SK-N-SH (cell line): ENCODE measurements at regions not wholly inside any gene's neighbourhood (a gene's known extent, or its start where the extent isn't known, plus 50 kb on each side); places are given as distances from the start of the nearest gene placed in this dataset.

Experiments
- CTCF ChIP-seq: fragments of 200-600 bp; sonication (generic); IDR thresholded peaks from 2 replicates; pipeline ENCODE4 v1.6.1; 2017; ENCODE audit warnings: antibody characterized with exemption, mild to moderate bottlenecking, moderate library complexity
- ELF1 ChIP-seq: IDR thresholded peaks from 2 replicates; pipeline ENCODE4 v1.4.0; 2012
- EP300 ChIP-seq, 2 experiments: IDR thresholded peaks; 2 replicates each; pipeline versions ENCODE4 v1.4.0 to v1.6.1; 2012; ENCODE audit warnings: borderline replicate concordance in 1 of 2, low read depth in 1 of 2, low read length in 1 of 2
- GABPA ChIP-seq: IDR thresholded peaks from 2 replicates; pipeline ENCODE4 v1.4.0; 2012; ENCODE audit warnings: low read depth, mild to moderate bottlenecking
- NFIC ChIP-seq: IDR thresholded peaks from 2 replicates; pipeline ENCODE4 v1.4.0; 2012; ENCODE audit warnings: borderline replicate concordance
- PBX3 ChIP-seq: IDR thresholded peaks from 2 replicates; pipeline ENCODE4; 2012
- POLR2AphosphoS5 ChIP-seq: IDR thresholded peaks from 2 replicates; pipeline ENCODE4 v1.6.1; 2012; ENCODE audit warnings: low read depth, low read length
- RCOR1 ChIP-seq: fragments of 150-350 bp; IDR thresholded peaks from 2 replicates; pipeline ENCODE4 v1.6.1; 2017; ENCODE audit warnings: antibody characterized with exemption, low read length
- RFX5 ChIP-seq: IDR thresholded peaks from 2 replicates; pipeline ENCODE4 v1.6.1; 2012; ENCODE audit warnings: mild to moderate bottlenecking, improper control_type of control experiment, low read length
- SIN3A ChIP-seq: IDR thresholded peaks from 2 replicates; pipeline ENCODE4 v1.6.1; 2012; ENCODE audit warnings: low read depth, mild to moderate bottlenecking, low read length, moderate library complexity, borderline replicate concordance
- TAF1 ChIP-seq: IDR thresholded peaks from 2 replicates; pipeline ENCODE4 v1.6.1; 2012; ENCODE audit warnings: low read depth, mild to moderate bottlenecking, low read length, moderate library complexity, borderline replicate concordance
- TCF12 ChIP-seq: IDR thresholded peaks from 2 replicates; pipeline ENCODE4 v1.4.0; 2012
- TF ChIP-seq, protein P1 (sequence below): IDR thresholded peaks from 2 replicates; pipeline ENCODE4 v1.6.1; 2012; ENCODE audit warnings: mild to moderate bottlenecking, low read depth, low read length, moderate library complexity
- TF ChIP-seq, protein P2 (sequence below): IDR thresholded peaks from 2 replicates; pipeline ENCODE4 v1.4.0; 2012; ENCODE audit warnings: low read depth

GRCh38 chrX:99172958-99173357 is 1237.1 kb downstream of the PCDH19 start:
- no peak for TF ChIP-seq CTCF
- TF ChIP-seq RCOR1: no peak
- TF ChIP-seq EP300 (IDR thresholded peaks at IDR 0.05; ENCODE audit: borderline replicate concordance in 1 of 2, low read depth in 1 of 2, low read length in 1 of 2): no peak
- TF ChIP-seq, protein P1, sequence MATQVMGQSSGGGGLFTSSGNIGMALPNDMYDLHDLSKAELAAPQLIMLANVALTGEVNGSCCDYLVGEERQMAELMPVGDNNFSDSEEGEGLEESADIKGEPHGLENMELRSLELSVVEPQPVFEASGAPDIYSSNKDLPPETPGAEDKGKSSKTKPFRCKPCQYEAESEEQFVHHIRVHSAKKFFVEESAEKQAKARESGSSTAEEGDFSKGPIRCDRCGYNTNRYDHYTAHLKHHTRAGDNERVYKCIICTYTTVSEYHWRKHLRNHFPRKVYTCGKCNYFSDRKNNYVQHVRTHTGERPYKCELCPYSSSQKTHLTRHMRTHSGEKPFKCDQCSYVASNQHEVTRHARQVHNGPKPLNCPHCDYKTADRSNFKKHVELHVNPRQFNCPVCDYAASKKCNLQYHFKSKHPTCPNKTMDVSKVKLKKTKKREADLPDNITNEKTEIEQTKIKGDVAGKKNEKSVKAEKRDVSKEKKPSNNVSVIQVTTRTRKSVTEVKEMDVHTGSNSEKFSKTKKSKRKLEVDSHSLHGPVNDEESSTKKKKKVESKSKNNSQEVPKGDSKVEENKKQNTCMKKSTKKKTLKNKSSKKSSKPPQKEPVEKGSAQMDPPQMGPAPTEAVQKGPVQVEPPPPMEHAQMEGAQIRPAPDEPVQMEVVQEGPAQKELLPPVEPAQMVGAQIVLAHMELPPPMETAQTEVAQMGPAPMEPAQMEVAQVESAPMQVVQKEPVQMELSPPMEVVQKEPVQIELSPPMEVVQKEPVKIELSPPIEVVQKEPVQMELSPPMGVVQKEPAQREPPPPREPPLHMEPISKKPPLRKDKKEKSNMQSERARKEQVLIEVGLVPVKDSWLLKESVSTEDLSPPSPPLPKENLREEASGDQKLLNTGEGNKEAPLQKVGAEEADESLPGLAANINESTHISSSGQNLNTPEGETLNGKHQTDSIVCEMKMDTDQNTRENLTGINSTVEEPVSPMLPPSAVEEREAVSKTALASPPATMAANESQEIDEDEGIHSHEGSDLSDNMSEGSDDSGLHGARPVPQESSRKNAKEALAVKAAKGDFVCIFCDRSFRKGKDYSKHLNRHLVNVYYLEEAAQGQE: no peak
- no peak for TF ChIP-seq POLR2AphosphoS5
- no peak for TF ChIP-seq SIN3A
- TF ChIP-seq GABPA: no peak
- TF ChIP-seq ELF1: no peak
- TF ChIP-seq TAF1: no peak
- TF ChIP-seq TCF12: no peak
- TF ChIP-seq, protein P2, sequence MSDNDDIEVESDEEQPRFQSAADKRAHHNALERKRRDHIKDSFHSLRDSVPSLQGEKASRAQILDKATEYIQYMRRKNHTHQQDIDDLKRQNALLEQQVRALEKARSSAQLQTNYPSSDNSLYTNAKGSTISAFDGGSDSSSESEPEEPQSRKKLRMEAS: no peak
- TF ChIP-seq PBX3: no peak
- no peak for TF ChIP-seq NFIC
- TF ChIP-seq RFX5: no peak
